GM21360 (cell line): ENCODE measurements at regions not wholly inside any gene's neighbourhood (a gene's known extent, or its start where the extent isn't known, plus 50 kb on each side); places are given as distances from the start of the nearest gene placed in this dataset.
"Not testable (repeated sequence)": the region's sequence is repeated elsewhere in the genome, so short reads cannot be mapped to it uniquely, and the experiment has no call there.

Experiments
- ATAC-seq: cut with Tn5 transposase; IDR thresholded peaks from one replicate; pipeline ENCODE4 v1.9.1; 2021; ENCODE audit warnings: mild to moderate bottlenecking, moderate library complexity; ENCODE audit not compliant: unreplicated experiment

DNA sequence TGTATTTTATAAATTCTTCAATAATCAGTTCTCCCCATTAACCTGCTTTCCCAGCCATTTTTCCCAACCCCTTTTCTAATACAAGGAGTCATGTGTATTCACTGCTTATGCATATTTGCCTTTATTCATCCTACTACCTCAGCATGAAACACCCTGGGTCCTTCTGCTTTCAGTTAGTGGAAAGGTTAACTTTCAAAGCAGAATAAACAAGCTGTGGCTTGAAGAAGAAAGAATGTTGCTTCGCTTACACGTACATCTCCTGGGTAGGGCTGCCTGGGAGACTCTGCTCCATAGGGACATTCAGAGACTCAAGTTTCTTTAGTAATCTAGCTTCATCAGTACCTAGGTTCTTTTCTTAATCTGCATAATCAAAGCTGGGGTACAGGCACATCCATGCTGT lies 567.8 kb upstream of the SLC10A2 start:
- ATAC-seq, result no peak

- no peak for ATAC-seq
These were observed 559.0 kb upstream of the SLC10A2 start for GRCh38 chr13:103625194-103625593.

GRCh38 chr13:103618151-103618550 lies 551.9 kb upstream of the SLC10A2 start:
- ATAC-seq, result no peak

DNA sequence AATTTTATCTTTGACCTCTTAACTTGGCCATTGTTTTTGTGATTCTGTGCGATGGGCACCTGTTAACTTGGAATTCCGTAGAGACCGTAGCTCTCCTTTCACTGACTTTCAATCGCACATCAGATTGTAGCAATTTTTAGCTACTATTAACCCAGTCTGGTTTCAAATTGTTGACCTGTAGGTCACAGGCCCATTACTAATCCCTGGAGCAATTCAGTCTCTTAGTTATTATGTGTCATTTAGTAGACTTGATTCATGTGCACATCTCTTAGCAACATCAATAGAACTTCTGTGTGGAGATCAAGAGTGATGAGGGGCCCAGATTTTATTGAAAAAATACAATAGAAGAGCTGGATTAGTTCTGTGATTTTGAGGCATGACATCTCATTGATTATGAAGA lies 549.6 kb upstream of the SLC10A2 start:
- no peak for ATAC-seq

DNA sequence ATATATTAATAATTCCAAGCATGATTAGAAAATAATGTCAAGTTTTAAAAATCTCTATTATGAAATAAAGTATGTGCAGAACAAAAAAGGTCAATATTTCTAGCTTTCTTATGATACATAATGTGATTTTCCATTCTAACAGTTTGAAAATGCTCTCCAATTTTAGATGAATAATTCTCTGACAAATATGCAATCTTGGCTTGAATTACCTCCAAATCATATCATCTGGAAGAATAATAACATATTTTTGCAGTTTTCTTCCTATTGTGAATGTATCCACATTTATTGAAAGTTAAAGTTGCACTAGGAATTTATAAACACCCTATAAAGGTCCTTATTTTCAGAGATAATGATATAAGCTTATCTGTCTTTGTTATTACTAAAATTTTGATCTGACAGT lies 548.5 kb upstream of the SLC10A2 start:
- no peak for ATAC-seq

DNA sequence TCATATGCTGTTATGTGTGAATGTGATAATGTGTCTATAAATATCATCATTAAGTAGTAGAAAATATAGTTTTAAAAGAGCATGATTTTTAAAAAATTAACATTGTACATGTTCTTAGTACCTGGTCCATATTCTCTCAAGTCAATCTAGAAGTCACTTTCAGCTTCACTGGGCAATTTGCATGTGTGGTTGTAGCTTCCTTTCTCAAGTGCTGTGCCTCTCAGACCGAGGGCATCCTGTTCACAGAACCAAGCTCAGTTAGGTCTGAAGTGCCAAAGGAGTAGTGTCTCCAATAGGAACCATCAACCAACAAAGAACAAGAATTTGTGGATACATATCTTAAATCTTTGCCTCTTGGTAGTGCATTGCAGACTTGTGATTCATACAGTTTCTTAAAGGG lies 541.8 kb upstream of the SLC10A2 start:
- ATAC-seq, result peak; percentile 51

GRCh38 chr13:103605546-103606326 lies 539.5 kb upstream of the SLC10A2 start:
- no peak for ATAC-seq

DNA sequence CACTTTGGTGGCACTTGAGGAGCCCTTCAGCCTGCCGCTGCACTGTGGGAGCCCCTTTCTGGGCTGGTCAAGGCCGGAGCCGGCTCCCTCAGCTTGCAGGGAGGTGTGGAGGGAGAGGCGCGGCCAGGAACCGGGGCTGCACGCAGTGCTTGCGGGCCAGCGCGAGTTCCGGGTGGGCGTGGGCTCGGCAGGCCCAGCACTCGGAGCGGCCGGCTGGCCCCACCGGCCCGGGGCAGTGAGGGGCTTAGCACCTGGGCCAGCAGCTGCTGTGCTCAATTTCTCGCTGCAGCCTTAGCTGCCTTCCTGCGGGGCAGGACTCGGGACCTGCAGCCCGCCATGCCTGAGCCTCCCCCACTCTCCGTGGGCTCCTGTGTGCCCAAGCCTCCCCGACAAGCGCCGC lies 533.7 kb upstream of the SLC10A2 start:
- not testable (repeated sequence) for ATAC-seq

DNA sequence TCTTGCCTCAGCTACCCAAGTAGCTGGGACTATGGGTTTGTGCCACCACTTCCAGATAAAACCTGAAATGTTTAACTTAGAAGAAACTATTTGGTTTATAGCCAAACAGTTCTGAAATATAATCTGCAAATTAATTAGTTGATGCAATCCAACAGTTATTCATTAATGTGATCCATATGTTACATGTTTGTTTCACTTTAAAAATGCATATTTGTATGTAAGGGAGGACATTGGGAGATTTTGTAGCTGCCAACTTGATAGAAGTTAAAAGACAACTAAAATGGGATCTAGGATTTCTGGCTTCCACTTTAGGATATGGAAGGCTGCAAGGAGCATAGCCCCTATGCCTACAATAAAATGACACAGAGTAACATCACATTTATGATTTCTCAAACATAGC lies 532.5 kb upstream of the SLC10A2 start:
- ATAC-seq, result no peak

DNA sequence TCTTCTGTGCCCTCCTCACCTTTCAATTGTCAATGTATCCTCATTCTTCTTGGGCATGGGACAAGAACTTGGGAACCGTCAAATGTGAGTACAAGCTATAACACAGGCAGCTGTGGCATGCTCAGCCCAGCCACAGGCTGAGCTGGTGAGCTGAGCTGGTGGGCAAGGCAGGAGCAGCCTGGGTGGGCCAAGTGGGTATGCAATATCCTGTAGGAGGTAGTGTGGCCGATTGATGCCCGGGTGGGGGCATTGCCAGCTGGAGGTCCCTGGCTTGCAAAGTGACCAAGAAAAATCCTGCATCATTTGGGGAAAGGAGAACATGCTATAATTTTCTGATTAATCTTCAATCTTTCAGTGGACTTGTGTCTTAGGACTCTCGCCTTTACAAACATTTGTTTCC lies 507.2 kb upstream of the SLC10A2 start:
- ATAC-seq, result no peak

DNA sequence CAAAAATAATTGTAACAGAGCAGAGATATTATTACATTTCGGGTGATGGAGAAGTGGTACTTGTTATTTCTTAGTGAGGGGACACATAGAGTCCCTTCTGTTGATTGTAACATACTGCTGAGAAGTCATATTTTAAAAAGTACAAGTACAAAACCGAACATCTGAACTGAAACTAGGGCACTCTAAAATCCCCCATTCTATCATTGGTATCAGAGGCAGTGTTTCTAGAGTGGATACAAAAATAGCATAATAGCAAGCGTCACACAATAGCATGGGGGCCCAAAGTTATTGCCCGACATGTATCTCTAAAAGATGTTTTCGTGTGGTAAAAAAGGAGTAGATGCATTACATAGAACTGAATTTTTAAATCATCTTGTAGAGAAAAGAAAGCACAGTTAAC lies 502.1 kb upstream of the SLC10A2 start:
- peak; percentile 55 for ATAC-seq

DNA sequence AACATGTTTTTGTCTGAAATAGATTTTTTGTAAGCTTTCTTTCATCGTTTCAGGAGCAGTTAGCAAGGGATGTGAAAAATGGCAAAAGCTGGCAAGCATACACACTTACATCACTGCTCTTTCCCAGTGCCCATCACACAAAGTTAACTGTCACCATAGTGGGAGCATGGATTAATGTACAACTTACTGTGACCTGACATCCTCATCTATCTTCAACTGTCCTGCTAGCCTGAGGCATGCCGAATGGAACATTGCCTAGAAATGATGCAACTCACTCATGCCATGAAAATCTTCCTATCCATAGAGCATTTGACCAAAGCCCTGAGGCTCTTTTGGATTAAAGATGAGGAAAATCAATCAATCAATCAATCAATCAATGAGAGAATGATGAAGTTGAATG lies 491.7 kb upstream of the SLC10A2 start:
- ATAC-seq, result no peak

DNA sequence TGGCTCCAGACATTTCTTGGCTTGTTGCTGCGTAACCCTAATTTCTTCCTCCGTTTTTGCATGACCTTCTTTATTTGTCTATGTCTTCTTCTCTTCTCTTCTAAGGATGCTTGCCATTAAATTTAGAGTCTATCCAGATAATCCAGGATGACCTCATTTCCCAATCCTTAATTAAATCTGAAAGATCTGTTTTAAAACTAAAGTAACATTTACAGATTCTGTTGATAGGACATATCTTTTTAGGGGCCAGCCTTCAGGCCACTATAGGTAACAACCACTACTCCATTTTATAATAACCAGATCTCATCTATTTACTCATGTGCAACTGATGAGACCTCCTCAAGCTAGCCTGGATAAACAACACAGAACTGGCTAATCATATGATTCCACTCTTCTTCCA lies 490.5 kb upstream of the SLC10A2 start:
- ATAC-seq, result no peak

GRCh38 chr13:103547914-103548313 lies 481.7 kb upstream of the SLC10A2 start:
- ATAC-seq, result no peak

DNA sequence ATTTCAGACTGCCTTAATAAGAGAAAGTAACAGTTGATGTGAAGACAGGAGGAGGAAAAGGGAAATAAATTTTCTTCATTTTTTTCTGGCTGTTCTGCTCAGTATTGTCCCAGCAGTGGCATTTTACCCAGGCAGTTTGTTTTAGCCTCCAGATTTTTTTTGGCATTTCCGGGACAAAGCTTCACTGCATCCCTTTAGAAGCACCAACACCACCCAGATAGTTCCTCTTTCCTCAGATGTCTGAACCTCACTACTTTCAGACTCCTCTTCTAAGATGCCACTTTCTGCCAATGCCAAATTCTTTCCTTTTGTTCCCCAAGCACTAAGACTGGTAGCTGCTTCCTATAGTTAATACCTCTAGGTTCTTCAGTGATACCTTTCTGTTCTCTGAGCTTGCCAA lies 480.1 kb upstream of the SLC10A2 start:
- ATAC-seq, result no peak

- no peak for ATAC-seq
These were observed 476.4 kb upstream of the SLC10A2 start for GRCh38 chr13:103542648-103543047.

DNA sequence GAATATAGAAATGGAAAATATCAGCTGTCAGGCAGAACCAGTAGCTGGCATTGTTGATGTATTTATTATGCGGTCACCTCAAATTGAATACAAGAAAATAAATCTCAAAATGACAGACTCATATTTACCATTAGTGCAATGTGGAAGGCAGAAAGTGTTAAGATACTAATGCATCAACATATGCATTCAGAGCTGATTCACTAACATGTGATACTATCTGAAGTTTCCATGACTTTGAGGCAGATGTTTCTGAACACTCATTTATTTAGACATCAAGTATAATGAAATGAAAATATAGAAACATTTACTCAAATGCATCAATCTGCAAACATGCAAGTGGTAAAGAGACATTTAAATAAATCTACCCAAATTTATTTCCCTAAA lies 474.2 kb upstream of the SLC10A2 start:
- ATAC-seq, result no peak

DNA sequence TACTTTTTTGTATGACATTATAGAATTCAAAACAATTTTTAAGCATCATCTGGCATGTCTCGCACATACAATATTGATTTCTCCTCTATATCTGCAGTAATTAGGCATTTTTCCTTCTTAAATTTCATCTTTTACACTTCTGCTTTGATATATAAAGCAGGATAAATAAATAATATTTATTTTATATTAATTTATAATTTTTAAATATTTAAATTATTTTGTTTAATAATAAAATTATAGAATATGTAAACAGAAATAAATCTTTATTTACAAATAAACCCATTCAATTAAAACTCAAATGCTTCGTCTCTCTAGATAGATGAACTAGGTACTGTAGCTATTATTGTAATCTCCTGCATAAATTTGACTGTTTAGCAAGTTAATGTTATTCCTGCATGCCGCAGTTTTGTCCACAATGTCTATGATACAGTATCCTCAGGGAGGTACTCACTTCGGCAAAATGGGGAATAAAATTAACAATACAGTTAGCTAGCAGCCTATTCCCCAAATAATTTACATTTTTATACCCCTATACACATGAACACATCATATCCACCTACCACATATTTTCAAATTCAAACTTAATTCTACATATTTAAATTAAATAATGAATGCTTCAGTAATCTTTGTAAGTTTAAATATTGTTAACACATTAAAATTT lies 473.6 kb upstream of the SLC10A2 start:
- no peak for ATAC-seq

DNA sequence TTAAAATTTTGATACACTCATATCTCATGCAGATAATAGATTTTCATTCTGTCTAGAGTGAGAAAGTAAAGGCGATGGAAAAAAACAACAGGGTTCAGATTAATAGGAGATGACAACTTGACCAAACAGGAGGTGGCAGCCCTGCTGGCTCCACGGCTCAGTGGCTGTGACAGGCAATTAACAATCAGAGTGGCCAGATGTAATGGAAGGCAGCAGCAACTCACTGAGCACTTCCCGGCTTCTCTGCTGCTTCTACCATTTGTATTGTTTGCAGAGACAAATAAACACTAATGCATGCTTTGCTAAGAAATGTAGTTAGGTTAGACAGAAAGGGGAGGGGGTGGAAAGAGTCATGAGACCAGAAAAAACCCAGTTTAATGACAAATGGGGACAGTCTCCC lies 473.0 kb upstream of the SLC10A2 start:
- ATAC-seq, result no peak

DNA sequence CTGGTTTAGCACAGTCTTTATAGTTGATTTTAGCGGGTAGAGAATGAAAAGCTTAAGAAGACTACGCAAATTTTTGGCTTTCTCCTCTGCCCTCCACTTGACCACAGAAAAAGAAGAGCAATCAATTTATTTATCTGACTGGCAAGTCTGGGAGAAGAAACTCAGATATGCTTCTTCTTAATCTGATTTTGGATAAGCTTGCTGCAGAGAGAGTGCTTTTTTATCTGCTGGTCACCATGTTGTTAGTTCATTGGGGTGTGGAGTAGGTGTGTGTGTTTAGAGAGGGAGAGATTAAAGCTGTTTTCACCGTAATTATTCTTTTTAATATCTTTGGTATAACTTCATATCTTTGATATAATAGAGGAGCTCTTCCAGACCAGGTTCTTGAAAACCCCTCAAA lies 471.4 kb upstream of the SLC10A2 start:
- ATAC-seq, result no peak

DNA sequence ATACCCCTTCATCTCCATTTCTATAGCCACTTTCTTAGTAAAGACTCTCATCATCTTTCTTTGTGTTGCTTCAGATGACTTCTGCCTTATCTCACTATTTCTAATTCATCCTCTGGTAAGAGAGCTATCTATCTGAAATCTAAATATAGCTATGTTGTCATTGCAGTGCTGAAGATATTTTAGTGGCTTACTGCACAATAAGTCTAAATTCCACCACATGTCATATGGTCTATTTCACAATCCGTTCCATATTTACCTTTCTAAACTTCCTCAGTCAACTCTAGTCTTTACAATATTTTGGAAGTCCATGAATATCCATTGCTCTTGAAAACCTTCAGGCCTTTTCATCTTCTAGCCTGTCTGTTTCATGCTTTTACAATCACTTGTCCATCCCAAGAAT lies 465.1 kb upstream of the SLC10A2 start:
- ATAC-seq, result no peak

GRCh38 chr13:103528437-103528836 lies 462.2 kb upstream of the SLC10A2 start:
- no peak for ATAC-seq

DNA sequence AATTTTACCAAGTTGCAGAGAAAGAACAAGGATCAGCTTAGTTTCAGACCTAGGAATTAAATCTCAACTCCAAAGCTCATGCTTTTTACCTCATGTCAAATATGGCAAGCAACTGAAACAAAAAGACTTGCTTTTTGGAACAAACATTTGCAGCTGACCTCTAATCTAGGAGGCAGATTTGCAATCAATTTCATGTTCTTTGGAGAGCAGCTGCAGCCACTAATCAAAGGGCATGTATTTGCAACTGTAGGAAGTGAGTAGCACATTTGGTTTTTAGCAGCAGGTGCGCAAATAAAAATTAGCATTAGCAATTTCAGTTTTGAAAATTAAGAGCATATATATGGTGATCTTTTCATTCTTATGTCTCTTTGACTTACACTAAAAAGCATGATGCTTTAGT lies 459.3 kb upstream of the SLC10A2 start:
- no peak for ATAC-seq
